Loucy (cell line): ENCODE measurements at regions not wholly inside any gene's neighbourhood (a gene's known extent, or its start where the extent isn't known, plus 50 kb on each side); places are given as distances from the start of the nearest gene placed in this dataset.

Experiments
- H2AFZ ChIP-seq: fragments of 200-600 bp; sonication (generic); 2 replicates; pipeline ENCODE4 v1.6.0; 2016; ENCODE audit warnings: antibody characterized with exemption, mild to moderate bottlenecking, low read length, moderate library complexity
- H3F3A ChIP-seq: fragments of 200-600 bp; 2 replicates; pipeline ENCODE4 v1.6.0; 2016; ENCODE audit warnings: antibody characterized with exemption, low read depth, mild to moderate bottlenecking
- H3K27me3 ChIP-seq: fragments of 200-600 bp; sonication (generic); 2 replicates; pipeline ENCODE4 v1.6.1; 2014; ENCODE audit warnings: low read length, mild to moderate bottlenecking; ENCODE audit not compliant: insufficient read depth, poor library complexity, severe bottlenecking
- H3K36me3 ChIP-seq: fragments of 200-600 bp; sonication (generic); 2 replicates; pipeline ENCODE4 v1.6.1; 2016; ENCODE audit warnings: low read length; ENCODE audit not compliant: insufficient read depth
- H3K4me1 ChIP-seq: fragments of 200-600 bp; sonication (generic); 2 replicates; pipeline ENCODE4 v1.5.1; 2014; ENCODE audit warnings: low read length, mild to moderate bottlenecking; ENCODE audit not compliant: insufficient read depth, poor library complexity, severe bottlenecking
- H3K4me2 ChIP-seq: fragments of 200-600 bp; sonication (generic); 2 replicates; pipeline ENCODE4 v1.6.0; 2014; ENCODE audit warnings: antibody characterized with exemption, low read length, low read depth, mild to moderate bottlenecking; ENCODE audit not compliant: poor library complexity, severe bottlenecking
- H3K4me3 ChIP-seq: fragments of 200-600 bp; sonication (generic); 2 replicates; pipeline ENCODE4 v1.5.1; 2014; ENCODE audit warnings: low read length, mild to moderate bottlenecking, mixed read lengths; ENCODE audit not compliant: poor library complexity, severe bottlenecking
- H3K79me2 ChIP-seq: fragments of 200-600 bp; sonication (generic); 2 replicates; pipeline ENCODE4 v1.6.1; 2014; ENCODE audit warnings: low read length; ENCODE audit not compliant: insufficient read depth
- H3K9ac ChIP-seq: fragments of 200-600 bp; sonication (generic); 2 replicates; pipeline ENCODE4 v1.6.0; 2014; ENCODE audit warnings: mild to moderate bottlenecking, low read depth, low read length, moderate library complexity; ENCODE audit not compliant: poor library complexity, severe bottlenecking
- H3K9me2 ChIP-seq: fragments of 200-600 bp; sonication (generic); replicated peaks from 2 replicates; pipeline ENCODE4 v1.6.1; 2016; ENCODE audit warnings: low read depth, low read length, mixed read lengths
- H3K9me3 ChIP-seq: fragments of 200-600 bp; sonication (generic); 2 replicates; pipeline ENCODE4 v1.6.1; 2014; ENCODE audit warnings: mild to moderate bottlenecking, antibody characterized with exemption, low read length, low read depth; ENCODE audit not compliant: insufficient read depth
- H4K20me1 ChIP-seq: fragments of 200-600 bp; sonication (generic); 2 replicates; pipeline ENCODE4 v1.6.0; 2014; ENCODE audit warnings: antibody characterized with exemption, low read length, mild to moderate bottlenecking; ENCODE audit not compliant: insufficient read depth, poor library complexity, severe bottlenecking
- CTCF ChIP-seq: fragments of 200-600 bp; sonication (generic); conservative IDR thresholded peaks from 2 replicates; pipeline ENCODE4 v1.5.1; 2014; ENCODE audit warnings: mild to moderate bottlenecking, antibody characterized with exemption, low read length
- EZH2phosphoT487 ChIP-seq: fragments of 200-600 bp; IDR thresholded peaks from 2 replicates; pipeline ENCODE4 v1.6.1; 2018; ENCODE audit warnings: antibody characterized with exemption, mild to moderate bottlenecking, moderate library complexity, borderline replicate concordance

- Histone ChIP-seq H3K4me3 (no peak overlapping the region), H3K79me2 (no peaks in the 10 kb centered on the region), H4K20me1 (no peaks in the 10 kb centered on the region), H3K9me3 (no peaks in the 10 kb centered on the region), H3K9me2 (no peaks in the 10 kb centered on the region), H2AFZ (no peak overlapping the region), H3F3A (no peaks in the 10 kb centered on the region), H3K36me3 (no peaks in the 10 kb centered on the region), H3K27me3 (no peaks in the 10 kb centered on the region), H3K9ac (no peak overlapping the region), H3K4me1 (no peaks in the 10 kb centered on the region), H3K4me2 (no peak overlapping the region)
- no peak for TF ChIP-seq CTCF
- no peak for TF ChIP-seq EZH2phosphoT487
These were observed 128.5 kb downstream of the ZNF281 start for GRCh38 chr1:200281201-200281835.

GRCh38 chr1:200279810-200280411 is 129.9 kb downstream of the ZNF281 start:
- no peaks in the 10 kb centered on the region for H3K79me2 ChIP-seq
- H3F3A ChIP-seq: no peaks in the 10 kb centered on the region
- H4K20me1 ChIP-seq: no peaks in the 10 kb centered on the region
- H3K9ac ChIP-seq: no peak overlapping the region
- H3K4me2 ChIP-seq: no peak overlapping the region
- H3K4me1 ChIP-seq: no peaks in the 10 kb centered on the region
- H2AFZ ChIP-seq: no peak overlapping the region
- no peak overlapping the region for H3K4me3 ChIP-seq
- TF ChIP-seq EZH2phosphoT487: no peak
- TF ChIP-seq CTCF: peak; percentile 82
- H3K27me3 ChIP-seq: no peaks in the 10 kb centered on the region
- no peaks in the 10 kb centered on the region for H3K9me3 ChIP-seq
- no peaks in the 10 kb centered on the region for H3K9me2 ChIP-seq
- no peaks in the 10 kb centered on the region for H3K36me3 ChIP-seq

- H3F3A ChIP-seq: no peaks in the 10 kb centered on the region
- no peak overlapping the region for H3K4me3 ChIP-seq
- H3K9ac ChIP-seq: no peak overlapping the region
- H3K4me1 ChIP-seq: no peaks in the 10 kb centered on the region
- H4K20me1 ChIP-seq: no peaks in the 10 kb centered on the region
- H3K36me3 ChIP-seq: no peaks in the 10 kb centered on the region
- no peaks in the 10 kb centered on the region for H3K9me3 ChIP-seq
- H3K27me3 ChIP-seq: no peaks in the 10 kb centered on the region
- TF ChIP-seq EZH2phosphoT487: no peak
- TF ChIP-seq CTCF: no peak
- H3K79me2 ChIP-seq: no peaks in the 10 kb centered on the region
- H3K4me2 ChIP-seq: no peak overlapping the region
- H2AFZ ChIP-seq: no peak overlapping the region
- H3K9me2 ChIP-seq: no peaks in the 10 kb centered on the region
These were observed 133.9 kb downstream of the ZNF281 start for GRCh38 chr1:200275816-200276453.
